GM12892 (cell line): ENCODE measurements at regions not wholly inside any gene's neighbourhood (a gene's known extent, or its start where the extent isn't known, plus 50 kb on each side); places are given as distances from the start of the nearest gene placed in this dataset.

Experiments used
- POLR2A ChIP-seq: IDR thresholded peaks from 2 replicates; pipeline ENCODE4 v1.6.1; 2011; ENCODE audit warnings: low read depth, low read length, control low read depth
- POLR2AphosphoS5 ChIP-seq: IDR thresholded peaks from 2 replicates; pipeline ENCODE4 v1.6.1; 2011; ENCODE audit warnings: low read depth, low read length, control low read depth

GRCh38 chr12:94872671-94872970, 130.9 kb downstream of the NDUFA12 start:
- TF ChIP-seq POLR2AphosphoS5 (no peak), POLR2A (no peak)
